ENCODE measurements at regions not wholly inside any gene's neighbourhood (a gene's known extent, or its start where the extent isn't known, plus 50 kb on each side); places are given as distances from the start of the nearest gene placed in this dataset.

DNA sequence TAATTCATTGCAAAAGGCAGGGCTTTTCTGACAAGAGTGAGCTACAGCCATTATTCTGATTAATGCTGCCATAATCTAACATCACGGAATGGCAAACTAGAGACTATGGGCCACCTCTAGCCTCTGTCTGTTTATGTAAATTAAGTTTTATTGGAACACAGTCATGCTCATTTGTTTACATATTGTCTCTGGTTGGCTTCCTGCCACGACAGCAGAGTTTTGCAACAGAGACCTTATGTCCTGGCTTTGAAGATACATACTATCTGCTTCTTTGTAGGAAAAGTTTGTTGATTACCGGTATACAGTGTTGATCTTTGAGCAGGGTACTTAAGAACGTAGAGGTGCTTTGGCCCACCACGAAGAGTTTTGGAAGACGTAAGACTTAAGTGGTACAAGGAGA lies 715.9 kb upstream of the RBFOX1 start:
- Mint-ChIP-seq H3K4me1 (ENCODE audit: unreplicated experiment) (no peaks in the 10 kb centered on the region), H3K9me3 (peaks cover 11% of the 10 kb centered on the region), H3K27me3 (peaks cover 3% of the 10 kb centered on the region), H3K4me3 (no peak overlapping the region), H3K36me3 (no peaks in the 10 kb centered on the region), H3K27ac (no peak overlapping the region)
- DNase-seq (ENCODE audit: extremely low spot score, unreplicated experiment): no peak
- TF ChIP-seq, protein P1, sequence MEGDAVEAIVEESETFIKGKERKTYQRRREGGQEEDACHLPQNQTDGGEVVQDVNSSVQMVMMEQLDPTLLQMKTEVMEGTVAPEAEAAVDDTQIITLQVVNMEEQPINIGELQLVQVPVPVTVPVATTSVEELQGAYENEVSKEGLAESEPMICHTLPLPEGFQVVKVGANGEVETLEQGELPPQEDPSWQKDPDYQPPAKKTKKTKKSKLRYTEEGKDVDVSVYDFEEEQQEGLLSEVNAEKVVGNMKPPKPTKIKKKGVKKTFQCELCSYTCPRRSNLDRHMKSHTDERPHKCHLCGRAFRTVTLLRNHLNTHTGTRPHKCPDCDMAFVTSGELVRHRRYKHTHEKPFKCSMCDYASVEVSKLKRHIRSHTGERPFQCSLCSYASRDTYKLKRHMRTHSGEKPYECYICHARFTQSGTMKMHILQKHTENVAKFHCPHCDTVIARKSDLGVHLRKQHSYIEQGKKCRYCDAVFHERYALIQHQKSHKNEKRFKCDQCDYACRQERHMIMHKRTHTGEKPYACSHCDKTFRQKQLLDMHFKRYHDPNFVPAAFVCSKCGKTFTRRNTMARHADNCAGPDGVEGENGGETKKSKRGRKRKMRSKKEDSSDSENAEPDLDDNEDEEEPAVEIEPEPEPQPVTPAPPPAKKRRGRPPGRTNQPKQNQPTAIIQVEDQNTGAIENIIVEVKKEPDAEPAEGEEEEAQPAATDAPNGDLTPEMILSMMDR (conservative IDR thresholded peaks at IDR 0.05): no peak

DNA sequence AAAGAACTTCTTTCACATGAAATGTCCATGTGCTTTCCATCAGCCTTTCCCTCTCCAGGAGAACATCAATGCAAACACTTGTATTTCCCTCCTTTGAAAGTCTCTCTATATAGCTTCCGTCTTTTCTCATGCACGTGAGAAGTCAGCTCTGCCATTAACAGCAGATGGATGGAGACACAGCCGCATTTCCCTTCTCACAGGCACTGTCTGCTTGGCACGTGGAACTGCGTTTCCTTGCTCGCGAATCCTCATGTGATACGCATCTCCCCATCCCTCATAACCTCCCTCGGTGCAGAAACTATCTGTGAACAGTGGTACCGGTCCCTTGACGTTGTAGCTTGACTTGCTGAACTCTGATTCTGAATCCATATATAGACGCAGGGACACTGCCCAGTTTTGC lies 717.0 kb upstream of the RBFOX1 start:
- Mint-ChIP-seq H3K27me3 (peaks cover 3% of the 10 kb centered on the region), H3K9me3 (peaks cover 9% of the 10 kb centered on the region), H3K4me1 (ENCODE audit: unreplicated experiment) (no peaks in the 10 kb centered on the region), H3K4me3 (no peak overlapping the region), H3K36me3 (no peaks in the 10 kb centered on the region), H3K27ac (no peak overlapping the region)
- no peak for DNase-seq (ENCODE audit: extremely low spot score, unreplicated experiment)
- TF ChIP-seq, protein P1 (conservative IDR thresholded peaks at IDR 0.05): no peak

DNA sequence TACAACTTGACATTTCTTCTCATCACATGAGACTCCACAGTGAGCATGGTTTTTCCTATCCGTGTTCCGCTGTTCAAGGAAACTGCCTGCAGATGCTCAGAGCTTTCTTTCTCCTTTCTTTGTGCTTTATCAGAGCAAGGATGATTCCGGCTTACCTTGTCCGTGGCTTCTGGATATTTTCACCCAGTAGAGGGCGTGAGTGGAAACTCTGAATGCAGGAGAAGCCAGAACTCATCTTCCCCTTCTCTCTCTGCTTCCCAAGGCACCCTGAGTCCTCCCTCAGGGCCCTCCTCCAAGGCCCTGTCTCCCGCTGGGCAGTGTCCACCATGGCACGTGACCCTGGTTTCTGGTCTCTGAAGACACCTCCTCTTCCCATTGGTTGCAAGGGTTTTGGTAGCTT lies 721.1 kb upstream of the RBFOX1 start:
- TF ChIP-seq, protein P1 (conservative IDR thresholded peaks at IDR 0.05): peak; percentile 38
- DNase-seq (ENCODE audit: extremely low spot score, unreplicated experiment): no peak
- no peak overlapping the region for H3K4me3 Mint-ChIP-seq
- H3K4me1 Mint-ChIP-seq (ENCODE audit: unreplicated experiment): no peaks in the 10 kb centered on the region
- H3K36me3 Mint-ChIP-seq: no peaks in the 10 kb centered on the region
- peaks cover 3% of the 10 kb centered on the region for H3K27me3 Mint-ChIP-seq
- H3K9me3 Mint-ChIP-seq: no peaks in the 10 kb centered on the region
- H3K27ac Mint-ChIP-seq: no peak overlapping the region

DNA sequence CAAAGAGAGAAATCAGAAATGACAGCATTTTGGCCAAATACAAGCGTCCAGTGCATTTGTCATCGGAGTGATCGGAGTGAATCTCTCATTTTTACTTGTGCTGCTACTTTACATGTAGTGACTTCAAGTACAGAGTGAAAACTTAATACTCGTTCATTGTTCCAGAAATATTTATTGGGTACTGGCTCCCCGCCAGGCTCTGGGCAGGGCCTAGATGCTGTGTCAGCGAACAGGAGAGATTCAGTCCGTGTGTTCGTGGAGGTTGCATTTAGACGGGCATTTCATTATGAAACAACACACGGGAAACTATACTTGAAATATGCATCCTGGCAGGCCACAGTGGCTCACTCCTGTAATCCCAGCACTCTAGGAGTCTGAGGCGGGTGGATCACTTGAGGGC lies 727.2 kb upstream of the RBFOX1 start:
- Mint-ChIP-seq H3K4me1 (ENCODE audit: unreplicated experiment) (peaks cover 1% of the 10 kb centered on the region), H3K9me3 (no peaks in the 10 kb centered on the region), H3K27ac (no peak overlapping the region), H3K4me3 (no peak overlapping the region), H3K27me3 (peaks cover 17% of the 10 kb centered on the region), H3K36me3 (no peaks in the 10 kb centered on the region)
- DNase-seq (ENCODE audit: extremely low spot score, unreplicated experiment): no peak
- TF ChIP-seq, protein P1 (conservative IDR thresholded peaks at IDR 0.05): no peak

DNA sequence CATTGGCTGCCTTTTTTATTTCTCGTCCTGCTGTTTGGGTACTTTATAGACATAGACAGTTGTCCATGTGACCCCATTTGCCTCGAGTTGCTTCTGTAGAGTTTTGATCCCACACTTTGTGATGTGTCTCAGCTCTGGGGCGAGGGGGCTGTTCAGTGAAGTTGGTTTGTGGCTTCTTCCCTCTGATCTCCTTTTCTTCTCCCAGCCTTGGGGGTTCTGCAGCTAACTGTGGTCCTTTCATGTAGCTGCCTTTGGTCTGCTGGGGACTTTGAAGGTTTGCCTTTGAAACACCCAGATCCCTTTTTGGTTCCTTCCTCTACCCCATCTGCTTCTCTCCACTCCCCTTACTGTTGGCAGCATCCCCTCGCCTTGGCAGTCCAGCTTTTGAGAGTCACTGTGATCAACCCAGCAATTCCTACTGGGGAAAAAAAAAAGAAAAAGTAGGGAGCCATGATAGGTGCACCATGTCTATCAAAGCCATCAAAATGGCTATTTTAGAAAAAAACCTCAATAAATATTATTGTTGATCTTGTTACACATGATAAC lies 728.8 kb upstream of the RBFOX1 start:
- Mint-ChIP-seq H3K27me3 (peaks cover 31% of the 10 kb centered on the region), H3K36me3 (no peaks in the 10 kb centered on the region), H3K4me1 (ENCODE audit: unreplicated experiment) (peaks cover 6% of the 10 kb centered on the region), H3K4me3 (no peak overlapping the region), H3K27ac (no peak overlapping the region), H3K9me3 (no peaks in the 10 kb centered on the region)
- no peak for DNase-seq (ENCODE audit: extremely low spot score, unreplicated experiment)
- TF ChIP-seq, protein P1 (conservative IDR thresholded peaks at IDR 0.05): no peak

DNA sequence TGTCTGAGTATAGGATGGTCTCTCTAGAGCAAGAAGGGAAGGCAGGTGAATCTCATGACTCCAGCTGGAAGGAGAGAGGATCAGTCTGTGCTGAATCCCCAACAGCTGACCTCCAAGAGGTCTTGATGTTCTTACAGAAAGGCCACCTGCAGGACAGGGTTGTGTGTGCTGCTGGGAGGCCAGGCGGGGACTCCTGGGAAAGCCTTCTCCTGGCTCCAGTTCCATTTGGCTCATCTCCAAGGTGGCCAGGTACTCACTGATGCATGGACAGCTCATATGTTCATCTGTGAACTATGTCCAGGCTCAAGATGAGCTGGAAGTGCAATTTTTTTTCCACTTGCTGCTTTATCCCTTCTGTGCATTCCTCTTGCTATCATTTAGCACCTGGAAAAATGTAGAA lies 730.2 kb upstream of the RBFOX1 start:
- no peaks in the 10 kb centered on the region for H3K36me3 Mint-ChIP-seq
- H3K27me3 Mint-ChIP-seq: peaks cover 31% of the 10 kb centered on the region
- TF ChIP-seq, protein P1 (conservative IDR thresholded peaks at IDR 0.05): no peak
- no peak overlapping the region for H3K4me3 Mint-ChIP-seq
- no peaks in the 10 kb centered on the region for H3K9me3 Mint-ChIP-seq
- DNase-seq (ENCODE audit: extremely low spot score, unreplicated experiment): no peak
- no peak overlapping the region for H3K27ac Mint-ChIP-seq
- H3K4me1 Mint-ChIP-seq (ENCODE audit: unreplicated experiment): peaks cover 6% of the 10 kb centered on the region
